ENCODE measurements at regions not wholly inside any gene's neighbourhood (a gene's known extent, or its start where the extent isn't known, plus 50 kb on each side); places are given as distances from the start of the nearest gene placed in this dataset.

DNA sequence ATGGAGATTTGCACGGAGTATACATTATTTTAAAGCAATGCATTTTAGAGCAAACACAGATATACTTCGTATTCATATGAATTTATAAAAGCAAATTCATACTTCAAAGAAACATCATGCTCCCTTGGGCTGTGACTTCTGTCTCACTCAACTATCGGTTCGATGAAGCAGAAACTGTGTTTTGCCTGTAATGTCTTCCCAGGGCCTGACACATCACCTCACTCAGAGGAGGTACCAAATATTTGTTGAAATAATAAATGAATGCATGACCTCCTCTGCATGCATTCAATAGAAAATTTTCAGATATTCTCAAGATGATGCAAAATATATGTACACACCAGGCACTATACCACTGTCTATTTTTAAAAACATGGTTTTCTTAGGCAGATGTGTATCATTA, 432.7 kb downstream of the EFNB2 start:
- Histone ChIP-seq H3K4me3 (ENCODE audit: low read depth in 1 of 5, low read length in 5 of 5) (no peak overlapping the region), H3K9ac (ENCODE audit: low read length in 5 of 5) (no peak overlapping the region), H3K27ac (ENCODE audit: low read depth, low read length) (no peak overlapping the region)

GRCh38 chr13:106101201-106101600, 434.3 kb downstream of the EFNB2 start:
- no peak overlapping the region for H3K27ac ChIP-seq (ENCODE audit: low read depth, low read length)

More for the DNA sequence above, 432.7 kb downstream of the EFNB2 start:
- Histone ChIP-seq H3K36me3 (ENCODE audit: control insufficient read depth in 5 of 5, insufficient read depth in 5 of 5, low read length in 5 of 5) (no peaks in the 10 kb centered on the region), H3K4me1 (ENCODE audit: control insufficient read depth in 5 of 5, insufficient read depth in 5 of 5, low read length in 5 of 5) (peaks cover 0 to 10% (median 4%) of the 10 kb centered on the region in 5 donors), H3K9me3 (ENCODE audit: control insufficient read depth in 5 of 5, low read length in 5 of 5) (no peaks in the 10 kb centered on the region), H3K27me3 (ENCODE audit: control insufficient read depth in 5 of 5, insufficient read depth in 4 of 5, low read length in 5 of 5) (no peaks in the 10 kb centered on the region)

DNA sequence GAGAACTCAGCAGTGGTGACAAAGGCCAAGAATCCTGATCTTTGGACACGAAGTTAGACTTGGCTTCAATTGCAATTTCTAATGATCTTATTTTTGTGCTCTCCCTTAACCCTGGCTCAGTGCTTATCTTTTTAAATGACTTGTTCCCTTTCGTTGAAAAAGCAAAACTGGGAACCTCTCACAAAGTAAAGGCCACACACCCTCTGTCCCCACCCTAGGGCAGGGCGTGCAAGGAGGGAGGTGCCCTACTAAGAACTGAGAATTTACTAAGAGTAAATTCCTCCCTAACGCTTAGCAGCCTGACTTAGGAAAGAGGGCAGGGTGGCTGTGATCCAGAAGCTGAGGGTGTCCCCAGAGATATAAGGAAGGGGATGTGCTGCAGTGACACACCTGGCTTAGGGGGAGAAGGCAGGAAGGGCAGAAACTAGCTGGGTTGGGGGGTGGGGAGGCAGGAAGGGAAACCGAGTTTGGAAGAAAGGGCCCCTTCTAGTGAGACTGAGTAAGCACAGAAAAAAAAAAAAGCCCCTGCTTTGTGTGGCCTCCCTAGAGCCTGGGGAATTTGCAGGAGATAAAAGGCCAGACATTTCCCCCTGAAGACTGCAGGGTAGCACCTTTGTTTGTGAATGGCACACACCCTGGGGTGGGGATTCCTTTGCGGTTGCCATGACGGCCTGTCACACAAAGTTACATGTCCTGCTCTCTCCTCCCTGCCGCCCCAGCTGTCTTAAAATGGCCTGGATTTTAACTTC, 435.1 kb downstream of the EFNB2 start:
- H3K36me3 ChIP-seq (ENCODE audit: control insufficient read depth in 5 of 5, insufficient read depth in 5 of 5, low read length in 5 of 5), result no peaks in the 10 kb centered on the region
- H3K9ac ChIP-seq (ENCODE audit: low read length in 5 of 5), result no peak overlapping the region
- no peak overlapping the region for H3K4me3 ChIP-seq (ENCODE audit: low read depth in 1 of 5, low read length in 5 of 5)
- no peak overlapping the region for H3K27ac ChIP-seq (ENCODE audit: low read depth, low read length)
- peaks cover 0 to 10% (median 4%) of the 10 kb centered on the region in 5 donors for H3K4me1 ChIP-seq (ENCODE audit: control insufficient read depth in 5 of 5, insufficient read depth in 5 of 5, low read length in 5 of 5)
- no peaks in the 10 kb centered on the region for H3K9me3 ChIP-seq (ENCODE audit: control insufficient read depth in 5 of 5, low read length in 5 of 5)
- no peaks in the 10 kb centered on the region for H3K27me3 ChIP-seq (ENCODE audit: control insufficient read depth in 5 of 5, insufficient read depth in 4 of 5, low read length in 5 of 5)

More at GRCh38 chr13:106101201-106101600, 434.3 kb downstream of the EFNB2 start:
- Histone ChIP-seq H3K36me3 (ENCODE audit: control insufficient read depth in 5 of 5, insufficient read depth in 5 of 5, low read length in 5 of 5) (no peaks in the 10 kb centered on the region), H3K9ac (ENCODE audit: low read length in 5 of 5) (no peak overlapping the region), H3K4me3 (ENCODE audit: low read depth in 1 of 5, low read length in 5 of 5) (no peak overlapping the region), H3K4me1 (ENCODE audit: control insufficient read depth in 5 of 5, insufficient read depth in 5 of 5, low read length in 5 of 5) (peaks cover 0 to 10% (median 4%) of the 10 kb centered on the region in 5 donors), H3K9me3 (ENCODE audit: control insufficient read depth in 5 of 5, low read length in 5 of 5) (no peaks in the 10 kb centered on the region), H3K27me3 (ENCODE audit: control insufficient read depth in 5 of 5, insufficient read depth in 4 of 5, low read length in 5 of 5) (no peaks in the 10 kb centered on the region)

GRCh38 chr13:106099765-106100164, 435.7 kb downstream of the EFNB2 start:
- Histone ChIP-seq H3K9ac (ENCODE audit: low read length in 5 of 5) (no peak overlapping the region), H3K27me3 (ENCODE audit: control insufficient read depth in 5 of 5, insufficient read depth in 4 of 5, low read length in 5 of 5) (no peaks in the 10 kb centered on the region), H3K27ac (ENCODE audit: low read depth, low read length) (no peak overlapping the region), H3K4me3 (ENCODE audit: low read depth in 1 of 5, low read length in 5 of 5) (no peak overlapping the region), H3K36me3 (ENCODE audit: control insufficient read depth in 5 of 5, insufficient read depth in 5 of 5, low read length in 5 of 5) (no peaks in the 10 kb centered on the region), H3K4me1 (ENCODE audit: control insufficient read depth in 5 of 5, insufficient read depth in 5 of 5, low read length in 5 of 5) (peaks cover 0 to 10% (median 4%) of the 10 kb centered on the region in 5 donors), H3K9me3 (ENCODE audit: control insufficient read depth in 5 of 5, low read length in 5 of 5) (no peaks in the 10 kb centered on the region)

GRCh38 chr13:106098778-106099177, 436.7 kb downstream of the EFNB2 start:
- no peak overlapping the region for H3K9ac ChIP-seq (ENCODE audit: low read length in 5 of 5)
- no peak overlapping the region for H3K27ac ChIP-seq (ENCODE audit: low read depth, low read length)
- no peak overlapping the region for H3K4me3 ChIP-seq (ENCODE audit: low read depth in 1 of 5, low read length in 5 of 5)
- peaks cover 0 to 10% (median 4%) of the 10 kb centered on the region in 5 donors for H3K4me1 ChIP-seq (ENCODE audit: control insufficient read depth in 5 of 5, insufficient read depth in 5 of 5, low read length in 5 of 5)
- no peaks in the 10 kb centered on the region for H3K36me3 ChIP-seq (ENCODE audit: control insufficient read depth in 5 of 5, insufficient read depth in 5 of 5, low read length in 5 of 5)
- H3K9me3 ChIP-seq (ENCODE audit: control insufficient read depth in 5 of 5, low read length in 5 of 5), result no peaks in the 10 kb centered on the region
- no peaks in the 10 kb centered on the region for H3K27me3 ChIP-seq (ENCODE audit: control insufficient read depth in 5 of 5, insufficient read depth in 4 of 5, low read length in 5 of 5)

DNA sequence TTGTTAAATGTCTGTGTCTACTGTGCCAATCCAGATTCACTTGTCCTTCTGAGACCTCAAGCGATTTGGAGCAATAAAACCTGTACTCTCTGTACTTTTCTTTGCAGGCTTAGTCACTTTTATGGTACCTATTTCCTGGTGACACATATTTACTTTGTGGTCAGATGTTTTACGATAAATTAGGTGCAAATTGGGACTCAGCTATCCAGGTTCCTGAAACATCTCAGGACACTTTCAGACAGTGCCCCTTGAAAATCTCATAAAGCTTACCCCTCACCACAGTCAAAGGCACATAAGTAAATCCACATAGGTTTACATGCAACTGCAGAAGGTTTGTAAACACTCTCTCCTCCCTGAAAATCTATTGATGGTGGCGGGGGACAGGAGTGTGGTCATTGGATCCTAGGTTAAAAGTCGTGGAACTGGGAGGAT, 438.8 kb downstream of the EFNB2 start:
- no peaks in the 10 kb centered on the region for H3K27me3 ChIP-seq (ENCODE audit: control insufficient read depth in 5 of 5, insufficient read depth in 4 of 5, low read length in 5 of 5)
- no peaks in the 10 kb centered on the region for H3K9me3 ChIP-seq (ENCODE audit: control insufficient read depth in 5 of 5, low read length in 5 of 5)
- no peak overlapping the region for H3K9ac ChIP-seq (ENCODE audit: low read length in 5 of 5)
- H3K36me3 ChIP-seq (ENCODE audit: control insufficient read depth in 5 of 5, insufficient read depth in 5 of 5, low read length in 5 of 5), result no peaks in the 10 kb centered on the region
- H3K27ac ChIP-seq (ENCODE audit: low read depth, low read length), result no peak overlapping the region
- no peak overlapping the region for H3K4me3 ChIP-seq (ENCODE audit: low read depth in 1 of 5, low read length in 5 of 5)
- H3K4me1 ChIP-seq (ENCODE audit: control insufficient read depth in 5 of 5, insufficient read depth in 5 of 5, low read length in 5 of 5), result peaks cover 0 to 10% (median 4%) of the 10 kb centered on the region in 5 donors

- H3K36me3 ChIP-seq (ENCODE audit: control insufficient read depth in 5 of 5, insufficient read depth in 5 of 5, low read length in 5 of 5), result no peaks in the 10 kb centered on the region
- no peak overlapping the region for H3K27ac ChIP-seq (ENCODE audit: low read depth, low read length)
- H3K9ac ChIP-seq (ENCODE audit: low read length in 5 of 5), result no peak overlapping the region
- no peaks in the 10 kb centered on the region for H3K9me3 ChIP-seq (ENCODE audit: control insufficient read depth in 5 of 5, low read length in 5 of 5)
- H3K4me3 ChIP-seq (ENCODE audit: low read depth in 1 of 5, low read length in 5 of 5), result no peak overlapping the region
- peaks cover 0 to 10% (median 4%) of the 10 kb centered on the region in 5 donors for H3K4me1 ChIP-seq (ENCODE audit: control insufficient read depth in 5 of 5, insufficient read depth in 5 of 5, low read length in 5 of 5)
- no peaks in the 10 kb centered on the region for H3K27me3 ChIP-seq (ENCODE audit: control insufficient read depth in 5 of 5, insufficient read depth in 4 of 5, low read length in 5 of 5)
These were observed 439.5 kb downstream of the EFNB2 start for GRCh38 chr13:106095919-106096318.

- no peaks in the 10 kb centered on the region for H3K9me3 ChIP-seq (ENCODE audit: control insufficient read depth in 5 of 5, low read length in 5 of 5)
- peaks cover 0 to 9% (median 4%) of the 10 kb centered on the region in 5 donors for H3K4me1 ChIP-seq (ENCODE audit: control insufficient read depth in 5 of 5, insufficient read depth in 5 of 5, low read length in 5 of 5)
- no peak overlapping the region for H3K27ac ChIP-seq (ENCODE audit: low read depth, low read length)
- H3K4me3 ChIP-seq (ENCODE audit: low read depth in 1 of 5, low read length in 5 of 5), result no peak overlapping the region
- H3K36me3 ChIP-seq (ENCODE audit: control insufficient read depth in 5 of 5, insufficient read depth in 5 of 5, low read length in 5 of 5), result no peaks in the 10 kb centered on the region
- H3K9ac ChIP-seq (ENCODE audit: low read length in 5 of 5), result no peak overlapping the region
- peaks cover 0 to 2% (median 0%) of the 10 kb centered on the region in 5 donors for H3K27me3 ChIP-seq (ENCODE audit: control insufficient read depth in 5 of 5, insufficient read depth in 4 of 5, low read length in 5 of 5)
These were observed 440.1 kb downstream of the EFNB2 start for GRCh38 chr13:106095406-106095805.

DNA sequence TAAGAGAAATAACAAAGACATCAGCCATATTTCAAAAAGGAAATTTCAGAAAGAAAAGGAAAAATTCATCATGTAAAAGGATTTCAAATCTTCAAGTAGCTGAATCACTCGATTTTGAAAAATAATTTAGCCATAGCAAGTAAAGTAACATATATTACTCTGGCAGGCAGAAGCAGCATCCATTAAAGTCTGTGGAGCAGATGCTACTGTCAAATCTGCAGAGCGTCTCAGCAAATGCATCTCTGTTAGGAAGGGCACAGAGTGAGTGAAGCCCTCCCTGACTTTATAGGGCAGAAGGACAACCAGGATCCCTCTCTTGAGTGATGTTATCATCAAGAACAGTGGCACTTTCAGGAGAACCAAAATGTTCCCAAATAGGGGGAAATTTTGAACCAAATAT, 445.5 kb downstream of the EFNB2 start:
- no peak overlapping the region for H3K4me3 ChIP-seq (ENCODE audit: low read depth in 1 of 5, low read length in 5 of 5)
- H3K9ac ChIP-seq (ENCODE audit: low read length in 5 of 5), result no peak overlapping the region
- peaks cover 0 to 3% (median 0%) of the 10 kb centered on the region in 5 donors for H3K27me3 ChIP-seq (ENCODE audit: control insufficient read depth in 5 of 5, insufficient read depth in 4 of 5, low read length in 5 of 5)
- no peaks in the 10 kb centered on the region for H3K36me3 ChIP-seq (ENCODE audit: control insufficient read depth in 5 of 5, insufficient read depth in 5 of 5, low read length in 5 of 5)
- no peak overlapping the region for H3K27ac ChIP-seq (ENCODE audit: low read depth, low read length)
- H3K4me1 ChIP-seq (ENCODE audit: control insufficient read depth in 5 of 5, insufficient read depth in 5 of 5, low read length in 5 of 5), result peaks cover 0 to 9% (median 0%) of the 10 kb centered on the region in 5 donors
- no peaks in the 10 kb centered on the region for H3K9me3 ChIP-seq (ENCODE audit: control insufficient read depth in 5 of 5, low read length in 5 of 5)

DNA sequence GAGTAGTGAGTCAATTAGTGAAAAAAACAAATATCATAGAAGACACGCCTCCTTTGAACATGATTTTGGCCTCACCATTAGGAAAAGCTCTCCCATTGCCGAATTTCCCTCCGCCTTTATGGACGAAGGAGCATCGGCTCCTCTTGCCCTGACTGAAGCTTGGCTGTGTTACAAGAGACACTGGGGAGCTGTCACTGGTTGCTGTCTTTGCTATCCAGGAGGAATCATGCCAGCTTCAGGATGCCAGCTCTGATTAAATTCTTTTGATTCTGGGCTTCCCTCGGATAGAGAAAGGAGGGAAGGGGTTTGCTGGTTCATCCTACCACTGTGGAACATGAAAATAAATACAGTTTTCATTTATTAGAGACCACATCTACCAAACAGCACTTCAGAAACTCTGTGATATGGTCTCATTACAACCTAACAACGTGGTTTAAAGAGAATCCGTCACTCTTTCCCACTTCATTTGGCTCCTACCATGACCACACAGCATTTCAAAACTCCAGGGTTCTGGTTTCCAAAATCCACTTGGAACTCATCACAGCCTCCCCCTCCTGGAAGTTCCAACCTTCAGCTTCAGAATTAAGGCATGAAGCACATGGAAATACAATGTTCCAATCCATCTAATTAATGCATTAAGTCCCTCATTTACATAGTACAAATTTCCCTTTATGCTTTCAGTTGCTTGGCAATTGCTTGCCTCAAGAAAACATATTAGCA, 446.0 kb downstream of the EFNB2 start:
- Histone ChIP-seq H3K9me3 (ENCODE audit: control insufficient read depth in 5 of 5, low read length in 5 of 5) (no peaks in the 10 kb centered on the region), H3K27me3 (ENCODE audit: control insufficient read depth in 5 of 5, insufficient read depth in 4 of 5, low read length in 5 of 5) (peaks cover 0 to 3% (median 0%) of the 10 kb centered on the region in 5 donors), H3K27ac (ENCODE audit: low read depth, low read length) (no peak overlapping the region), H3K4me3 (ENCODE audit: low read depth in 1 of 5, low read length in 5 of 5) (no peak overlapping the region), H3K9ac (ENCODE audit: low read length in 5 of 5) (no peak overlapping the region), H3K36me3 (ENCODE audit: control insufficient read depth in 5 of 5, insufficient read depth in 5 of 5, low read length in 5 of 5) (no peaks in the 10 kb centered on the region), H3K4me1 (ENCODE audit: control insufficient read depth in 5 of 5, insufficient read depth in 5 of 5, low read length in 5 of 5) (peaks cover 0 to 9% (median 0%) of the 10 kb centered on the region in 5 donors)

Measured in subcutaneous abdominal adipose tissue (tissue), 5 donors.